Adrenal gland (tissue), 9 donors: ENCODE measurements at regions not wholly inside any gene's neighbourhood (a gene's known extent, or its start where the extent isn't known, plus 50 kb on each side); places are given as distances from the start of the nearest gene placed in this dataset.
A peak's percentile ranks its signal among the peaks of the same experiment; 100 is the strongest.

Experiments used
- DNase-seq, 7 donors: peaks; one replicate each; pipeline ENCODE4 v3.0.0-alpha.2; 2019 to 2020
- H3K27ac ChIP-seq, 5 donors: fragments of 200-600 bp; sonication (generic) in 4 of 5; 1 replicate in 3 of 5; 2 replicates in 2 of 5; pipeline versions ENCODE4 v1.5.1 to v1.8.0; 2016 to 2020; ENCODE audit warnings: mild to moderate bottlenecking in 1 of 5
- H3K27me3 ChIP-seq: fragments of 200-600 bp; 2 replicates; pipeline ENCODE4 v1.8.0; 2021
- H3K36me3 ChIP-seq, 2 donors: fragments of 200-600 bp; replicated peaks in 1 of 2; 1 replicate in 1 of 2; 2 replicates in 1 of 2; pipeline versions ENCODE4 v1.5.1 to v1.8.0; 2018 to 2022
- H3K4me1 ChIP-seq, 2 donors: fragments of 200-600 bp; replicated peaks in 1 of 2; 1 replicate in 1 of 2; 2 replicates in 1 of 2; pipeline versions ENCODE4 v1.5.1 to v1.8.0; 2018 to 2021
- H3K4me3 ChIP-seq, 4 donors: fragments of 200-600 bp; sonication (generic) in 3 of 4; one replicate each; pipeline ENCODE4 v1.5.1; 2016 to 2018
- H3K9me3 ChIP-seq, 3 donors: fragments of 200-600 bp; sonication (generic) in 1 of 3; replicated peaks in 1 of 3; 1 replicate in 2 of 3; 2 replicates in 1 of 3; pipeline versions ENCODE4 v1.5.1 to v1.8.0; 2016 to 2021
- CTCF ChIP-seq, 6 experiments: fragments of 450-650 bp in 4 of 6; fragments of 200-600 bp in 2 of 6; sonication (generic) in 1 of 6; IDR thresholded peaks; 1 replicate in 5 of 6; 2 replicates in 1 of 6; pipeline versions ENCODE4 v1.5.1 to v1.8.0; 2016 to 2021; ENCODE audit warnings: antibody characterized with exemption in 6 of 6, mild to moderate bottlenecking in 2 of 6, moderate library complexity in 1 of 6
- POLR2A ChIP-seq, 2 donors: fragments of 450-650 bp; IDR thresholded peaks; one replicate each; pipeline ENCODE4 v1.6.1; 2017; ENCODE audit warnings: antibody characterized with exemption in 2 of 2, mild to moderate bottlenecking in 2 of 2, moderate library complexity in 1 of 2
- WGBS, 4 donors: extraction: QIAGEN DNeasy Blood & Tissue Kit in 2 of 4; methylation state at CpG; one replicate each; pipeline versions ENCODE4 v1.1.5 to v1.1.7; 2013 to 2017; 5-methylcytosine and 5-hydroxymethylcytosine counted together
- intact Hi-C, 2 donors: fragments of 100-400 bp; cut with DNase I; formaldehyde crosslinking; loops; one replicate each; pipeline versions ENCODE4 v1.14.1 to v1.15.0; 2022 to 2023
- donor health status: healthy with polysubstance abuse.
- donor health status: Bipolar disorder and iron deficiency.
- donor health status: DM: yes; HTN: yes; CAD: no.
- donor health status: DM: no; HTN: no; CAD: no.
- donor health status: DM: no; HTN: no; CAD: no.

GRCh38 chr5:117212866-117213265, 638.2 kb upstream of the SEMA6A start:
- intact Hi-C loops: no loop called here
- no peak overlapping the region for H3K27ac ChIP-seq
- H3K27me3 ChIP-seq: no peaks in the 10 kb centered on the region
- H3K36me3 ChIP-seq: no peaks in the 10 kb centered on the region
- peak in 2 of 7 donors; percentile 1 to 15 for DNase-seq
- TF ChIP-seq POLR2A (IDR thresholded peaks at IDR 0.05): no peak
- no peak for TF ChIP-seq CTCF (IDR thresholded peaks at IDR 0.05)
- no peaks in the 10 kb centered on the region for H3K4me1 ChIP-seq
- no peak overlapping the region for H3K4me3 ChIP-seq
- 27 to 53% (median 43%) methylated on average over 1 of the region's 1 CpG for WGBS, 4 donors
- no peaks in the 10 kb centered on the region for H3K9me3 ChIP-seq

GRCh38 chr5:117210796-117211195, 636.2 kb upstream of the SEMA6A start:
- H3K36me3 ChIP-seq: no peaks in the 10 kb centered on the region
- no peak overlapping the region for H3K4me3 ChIP-seq
- DNase-seq: no peak
- no peaks in the 10 kb centered on the region for H3K27me3 ChIP-seq
- no peaks in the 10 kb centered on the region for H3K9me3 ChIP-seq
- no peak overlapping the region for H3K27ac ChIP-seq
- TF ChIP-seq POLR2A (IDR thresholded peaks at IDR 0.05) (no peak), CTCF (IDR thresholded peaks at IDR 0.05) (no peak)
- WGBS, 4 donors: 83 to 94% (median 92%) methylated on average over 1 of the region's 1 CpG
- intact Hi-C loops: no loop called here
- no peaks in the 10 kb centered on the region for H3K4me1 ChIP-seq

- no peak for TF ChIP-seq CTCF (IDR thresholded peaks at IDR 0.05)
- TF ChIP-seq POLR2A (IDR thresholded peaks at IDR 0.05): no peak
- DNase-seq: no peak
- no peaks in the 10 kb centered on the region for H3K27me3 ChIP-seq
- intact Hi-C loops: no loop called here
- H3K4me1 ChIP-seq: no peaks in the 10 kb centered on the region
- no peak overlapping the region for H3K4me3 ChIP-seq
- no peaks in the 10 kb centered on the region for H3K36me3 ChIP-seq
- H3K27ac ChIP-seq: no peak overlapping the region
- H3K9me3 ChIP-seq: no peaks in the 10 kb centered on the region
- 80 to 95% (median 90%) methylated on average over 3 of the region's 3 CpGs for WGBS, 4 donors
Observed at GRCh38 chr5:117209479-117209878, 634.9 kb upstream of the SEMA6A start.

GRCh38 chr5:117207088-117207668, 632.6 kb upstream of the SEMA6A start:
- H3K36me3 ChIP-seq: no peaks in the 10 kb centered on the region
- DNase-seq: no peak
- H3K4me3 ChIP-seq: no peak overlapping the region
- no peaks in the 10 kb centered on the region for H3K27me3 ChIP-seq
- H3K27ac ChIP-seq: no peak overlapping the region
- intact Hi-C loops: no loop called here
- WGBS, 4 donors: 84 to 92% (median 87%) methylated on average over 9 of the region's 9 CpGs
- H3K9me3 ChIP-seq: no peaks in the 10 kb centered on the region
- no peaks in the 10 kb centered on the region for H3K4me1 ChIP-seq
- no peak for TF ChIP-seq CTCF (IDR thresholded peaks at IDR 0.05)
- TF ChIP-seq POLR2A (IDR thresholded peaks at IDR 0.05): no peak
